ENCODE measurements at regions not wholly inside any gene's neighbourhood (a gene's known extent, or its start where the extent isn't known, plus 50 kb on each side); places are given as distances from the start of the nearest gene placed in this dataset.

DNA sequence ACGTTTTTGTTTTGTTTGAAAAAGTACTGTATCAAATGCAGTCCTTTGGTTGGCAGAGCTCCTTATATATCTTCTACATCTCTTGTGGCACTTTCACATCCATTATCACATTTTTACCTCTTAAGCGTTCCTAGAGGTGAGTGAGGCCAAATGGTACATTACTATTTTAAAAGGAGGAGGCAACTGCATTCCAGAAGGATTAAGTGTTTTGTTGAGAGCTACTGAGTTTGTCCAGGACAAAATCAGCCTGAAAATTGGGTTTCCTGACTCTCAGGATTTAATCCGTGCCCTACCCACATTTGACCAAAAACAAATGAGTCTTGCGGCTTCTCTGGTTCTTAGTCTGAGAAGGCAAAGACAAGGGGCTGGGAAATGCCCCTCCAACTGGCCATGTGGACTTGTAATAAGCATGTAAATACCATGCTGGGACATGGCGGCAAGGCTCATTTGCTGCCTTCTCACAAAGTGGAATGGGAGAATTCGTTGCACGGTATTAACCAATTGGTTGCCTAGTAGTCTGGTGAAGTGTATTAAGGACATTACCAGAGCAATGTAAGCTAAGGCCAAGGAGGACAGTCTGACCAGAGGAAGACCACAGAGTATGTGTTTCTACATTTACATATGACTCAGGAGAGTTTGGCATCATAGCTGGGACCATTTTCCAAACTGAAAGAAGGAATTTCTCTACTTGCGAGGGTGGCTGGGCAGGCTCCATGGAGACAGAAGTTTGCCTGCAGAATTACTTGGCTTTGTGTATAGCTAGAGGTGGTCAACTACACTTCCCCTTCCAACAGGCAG lies 175.8 kb upstream of the PLXNC1 start:
- Mint-ChIP-seq H3K4me3 (peak overlapping the region; percentile 46), H3K36me3 (ENCODE audit: low read depth) (peaks cover 18% of the 10 kb centered on the region), H3K9me3 (peaks cover 20% of the 10 kb centered on the region), H3K27me3 (ENCODE audit: insufficient read depth) (no peaks in the 10 kb centered on the region; the same call in 1 of the 2 replicates), H3K4me1 (ENCODE audit: low read depth) (peaks cover 51% of the 10 kb centered on the region), H3K27ac (peak overlapping the region; percentile 85)
- peak; percentile 70 for DNase-seq
- TF ChIP-seq, protein P1, sequence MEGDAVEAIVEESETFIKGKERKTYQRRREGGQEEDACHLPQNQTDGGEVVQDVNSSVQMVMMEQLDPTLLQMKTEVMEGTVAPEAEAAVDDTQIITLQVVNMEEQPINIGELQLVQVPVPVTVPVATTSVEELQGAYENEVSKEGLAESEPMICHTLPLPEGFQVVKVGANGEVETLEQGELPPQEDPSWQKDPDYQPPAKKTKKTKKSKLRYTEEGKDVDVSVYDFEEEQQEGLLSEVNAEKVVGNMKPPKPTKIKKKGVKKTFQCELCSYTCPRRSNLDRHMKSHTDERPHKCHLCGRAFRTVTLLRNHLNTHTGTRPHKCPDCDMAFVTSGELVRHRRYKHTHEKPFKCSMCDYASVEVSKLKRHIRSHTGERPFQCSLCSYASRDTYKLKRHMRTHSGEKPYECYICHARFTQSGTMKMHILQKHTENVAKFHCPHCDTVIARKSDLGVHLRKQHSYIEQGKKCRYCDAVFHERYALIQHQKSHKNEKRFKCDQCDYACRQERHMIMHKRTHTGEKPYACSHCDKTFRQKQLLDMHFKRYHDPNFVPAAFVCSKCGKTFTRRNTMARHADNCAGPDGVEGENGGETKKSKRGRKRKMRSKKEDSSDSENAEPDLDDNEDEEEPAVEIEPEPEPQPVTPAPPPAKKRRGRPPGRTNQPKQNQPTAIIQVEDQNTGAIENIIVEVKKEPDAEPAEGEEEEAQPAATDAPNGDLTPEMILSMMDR (IDR thresholded peaks at IDR 0.05): no peak

DNA sequence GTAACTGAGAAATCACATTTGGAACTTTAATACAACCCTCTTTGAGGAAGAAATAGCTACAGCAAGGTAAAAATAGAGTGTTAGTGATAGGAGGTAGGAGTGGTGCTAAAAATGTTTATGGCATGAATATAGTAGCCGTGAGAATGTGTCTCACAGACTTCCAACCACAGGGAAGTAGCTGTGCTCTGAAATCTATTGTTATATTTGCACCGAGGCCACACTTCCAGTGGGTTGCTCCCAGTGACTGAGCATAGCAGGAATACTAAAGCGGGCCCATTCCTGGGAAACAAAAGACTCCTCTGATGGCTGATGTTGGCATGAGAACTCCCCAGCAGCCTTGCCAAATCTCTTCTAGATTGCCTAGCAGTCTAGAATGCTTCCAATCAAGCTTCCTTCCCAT lies 174.1 kb upstream of the PLXNC1 start:
- no peak for DNase-seq
- peaks cover 20% of the 10 kb centered on the region for H3K9me3 Mint-ChIP-seq
- H3K36me3 Mint-ChIP-seq (ENCODE audit: low read depth): peaks cover 18% of the 10 kb centered on the region
- no peak overlapping the region for H3K4me3 Mint-ChIP-seq
- H3K27me3 Mint-ChIP-seq (ENCODE audit: insufficient read depth): no peaks in the 10 kb centered on the region; the same call in 1 of the 2 replicates
- H3K27ac Mint-ChIP-seq: no peak overlapping the region
- TF ChIP-seq, protein P1 (IDR thresholded peaks at IDR 0.05): no peak
- peaks cover 60% of the 10 kb centered on the region for H3K4me1 Mint-ChIP-seq (ENCODE audit: low read depth)

DNA sequence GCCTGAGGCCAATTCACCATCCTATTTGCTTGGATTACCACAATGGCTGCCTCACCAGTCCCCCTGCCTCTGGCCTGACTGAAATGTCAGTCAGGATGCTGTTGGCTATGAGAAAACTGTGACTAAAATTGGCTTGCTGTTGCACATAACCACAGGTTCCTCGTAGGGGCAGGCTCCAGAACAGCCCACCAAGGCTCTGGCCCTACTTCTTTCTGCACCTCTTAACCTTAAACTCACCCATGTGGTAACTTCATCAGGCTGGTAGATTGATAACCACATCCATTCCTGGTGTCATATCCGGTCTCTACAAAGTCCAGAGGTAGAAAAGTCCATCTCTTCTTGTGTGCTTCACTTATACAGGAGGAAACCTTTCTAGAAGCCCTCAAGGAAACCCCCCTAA lies 172.4 kb upstream of the PLXNC1 start:
- Mint-ChIP-seq H3K4me1 (ENCODE audit: low read depth) (peaks cover 53% of the 10 kb centered on the region), H3K4me3 (no peak overlapping the region), H3K27me3 (ENCODE audit: insufficient read depth) (no peaks in the 10 kb centered on the region; the same call in 1 of the 2 replicates), H3K36me3 (ENCODE audit: low read depth) (peaks cover 10% of the 10 kb centered on the region), H3K27ac (no peak overlapping the region), H3K9me3 (peaks cover 12% of the 10 kb centered on the region)
- TF ChIP-seq, protein P1 (IDR thresholded peaks at IDR 0.05): no peak
- no peak for DNase-seq

DNA sequence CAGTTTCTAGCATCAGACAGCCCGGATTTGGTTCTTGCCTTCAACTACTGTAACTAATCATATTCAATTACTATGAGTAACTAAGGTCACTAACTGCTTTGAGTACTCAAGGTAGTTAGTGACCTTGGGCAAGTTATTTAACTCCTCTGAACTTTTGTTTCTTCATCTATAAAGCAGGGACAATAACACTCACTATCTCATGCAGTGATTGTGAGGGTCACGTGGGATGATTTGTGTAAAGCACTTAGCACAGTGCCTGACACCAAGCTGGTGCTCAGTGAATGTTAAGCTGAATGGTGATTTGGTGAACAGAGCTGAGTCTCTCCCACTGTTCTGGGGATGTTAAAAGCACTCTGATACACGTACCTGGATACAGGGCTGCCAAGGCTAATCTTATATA lies 171.3 kb upstream of the PLXNC1 start:
- TF ChIP-seq, protein P1 (IDR thresholded peaks at IDR 0.05): no peak
- H3K27me3 Mint-ChIP-seq (ENCODE audit: insufficient read depth): no peaks in the 10 kb centered on the region; the same call in 1 of the 2 replicates
- peaks cover 2% of the 10 kb centered on the region; the same call in 1 of the 2 replicates for H3K36me3 Mint-ChIP-seq (ENCODE audit: low read depth)
- peaks cover 3% of the 10 kb centered on the region; the same call in 1 of the 2 replicates for H3K9me3 Mint-ChIP-seq
- H3K4me1 Mint-ChIP-seq (ENCODE audit: low read depth): peaks cover 45% of the 10 kb centered on the region
- DNase-seq: no peak
- no peak overlapping the region for H3K4me3 Mint-ChIP-seq
- H3K27ac Mint-ChIP-seq: no peak overlapping the region

DNA sequence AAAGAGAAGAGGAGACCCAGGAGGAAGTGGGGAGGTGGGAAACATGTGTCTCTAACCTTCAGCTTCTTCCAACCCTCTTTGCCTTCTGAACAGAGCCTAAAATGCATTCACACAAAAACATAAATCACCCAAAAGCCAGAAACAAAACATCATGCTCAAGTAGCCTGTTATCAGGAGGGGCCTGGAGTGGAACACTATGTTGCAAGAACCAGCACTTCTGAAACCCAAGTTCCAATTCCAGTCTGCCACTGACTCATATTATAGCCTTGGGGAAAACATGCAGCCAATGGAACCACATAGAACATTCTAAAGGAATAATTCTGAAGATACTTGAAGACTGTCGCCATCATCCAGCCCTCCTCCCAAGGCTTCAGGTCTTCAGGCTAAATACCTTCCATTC lies 169.8 kb upstream of the PLXNC1 start:
- H3K4me3 Mint-ChIP-seq: no peak overlapping the region; the same call in 1 of the 2 replicates
- no peaks in the 10 kb centered on the region for H3K9me3 Mint-ChIP-seq
- peak; percentile 86 for DNase-seq
- TF ChIP-seq, protein P1 (IDR thresholded peaks at IDR 0.05): no peak
- no peaks in the 10 kb centered on the region for H3K36me3 Mint-ChIP-seq (ENCODE audit: low read depth)
- H3K27me3 Mint-ChIP-seq (ENCODE audit: insufficient read depth): no peaks in the 10 kb centered on the region; the same call in none of the 2 replicates
- H3K4me1 Mint-ChIP-seq (ENCODE audit: low read depth): peaks cover 45% of the 10 kb centered on the region
- peak overlapping the region; percentile 79 for H3K27ac Mint-ChIP-seq
